Spleen (tissue), 11 donors: ENCODE measurements at regions not wholly inside any gene's neighbourhood (a gene's known extent, or its start where the extent isn't known, plus 50 kb on each side); places are given as distances from the start of the nearest gene placed in this dataset.

Experiments
- DNase-seq: peaks from one replicate; pipeline ENCODE4 v3.0.0-alpha.2; 2020
- H3K27ac ChIP-seq, 8 donors: fragments of 200-600 bp; sonication (generic) in 7 of 8; 1 replicate in 4 of 8; 2 replicates in 4 of 8; pipeline versions ENCODE4 v1.5.0 to v1.8.0; 2016 to 2021; ENCODE audit warnings: inconsistent platforms in 4 of 8, mild to moderate bottlenecking in 4 of 8, moderate library complexity in 1 of 8
- H3K27me3 ChIP-seq, 7 donors: fragments of 200-600 bp; sonication (generic) in 6 of 7; replicated peaks in 1 of 7; 1 replicate in 4 of 7; 2 replicates in 3 of 7; pipeline versions ENCODE4 v1.5.0 to v1.8.0; 2016 to 2021; ENCODE audit warnings: inconsistent platforms in 3 of 7, mild to moderate bottlenecking in 1 of 7
- H3K36me3 ChIP-seq, 6 donors: fragments of 200-600 bp; sonication (generic) in 5 of 6; 1 replicate in 4 of 6; 2 replicates in 2 of 6; pipeline versions ENCODE4 v1.5.0 to v1.8.0; 2016 to 2021; ENCODE audit warnings: inconsistent platforms in 2 of 6
- H3K4me1 ChIP-seq, 6 donors: fragments of 200-600 bp; sonication (generic) in 5 of 6; 1 replicate in 3 of 6; 2 replicates in 3 of 6; pipeline versions ENCODE4 v1.5.0 to v1.8.0; 2016 to 2021; ENCODE audit warnings: inconsistent platforms in 3 of 6
- H3K4me3 ChIP-seq, 8 donors: fragments of 200-600 bp; sonication (generic) in 7 of 8; 1 replicate in 4 of 8; 2 replicates in 4 of 8; pipeline versions ENCODE4 v1.5.0 to v1.8.0; 2016 to 2021; ENCODE audit warnings: inconsistent platforms in 4 of 8, mild to moderate bottlenecking in 4 of 8, moderate library complexity in 2 of 8
- H3K9me3 ChIP-seq, 8 donors: fragments of 200-600 bp; sonication (generic) in 7 of 8; 1 replicate in 4 of 8; 2 replicates in 4 of 8; pipeline versions ENCODE4 v1.5.0 to v1.8.0; 2016 to 2021; ENCODE audit warnings: inconsistent platforms in 4 of 8
- POLR2A ChIP-seq, 3 donors: fragments of 450-650 bp; IDR thresholded peaks; one replicate each; pipeline ENCODE4 v1.5.1; 2017; ENCODE audit warnings: antibody characterized with exemption in 3 of 3, mild to moderate bottlenecking in 1 of 3
- POLR2AphosphoS5 ChIP-seq, 3 donors: sonication (generic); formaldehyde crosslinking; IDR thresholded peaks; one replicate each; pipeline ENCODE4 v1.5.1; 2017; ENCODE audit warnings: antibody characterized with exemption in 3 of 3
- WGBS, 5 donors: extraction: QIAGEN DNeasy Blood & Tissue Kit in 3 of 5; methylation state at CpG; one replicate each; pipeline versions ENCODE4 v1.1.5 to v1.1.7; 2013 to 2018; 5-methylcytosine and 5-hydroxymethylcytosine counted together
- intact Hi-C: fragments of 100-400 bp; cut with DNase I; formaldehyde crosslinking; loops from one replicate; pipeline ENCODE4 v1.15.0; 2023; ENCODE audit warnings: low total_unique reads
- TF ChIP-seq, protein P1 (sequence below), 11 experiments: fragments of 200-600 bp in 7 of 11; fragments of 450-650 bp in 4 of 11; sonication (generic) in 4 of 11; IDR thresholded peaks in 8 of 11; conservative IDR thresholded peaks in 3 of 11; 1 replicate in 7 of 11; 2 replicates in 4 of 11; pipeline versions ENCODE4 v1.4.0 to v1.8.0; 2016 to 2021; ENCODE audit warnings: antibody characterized with exemption in 11 of 11, inconsistent platforms in 4 of 11, mild to moderate bottlenecking in 1 of 11
- donor health status: healthy with polysubstance abuse.
- donor health status: DM: no; HTN: no; CAD: no; lungs with moderate emphysema.
- donor health status: DM: no; HTN: no; CAD: no.
- donor health status: Bipolar disorder and iron deficiency.
- donor health status: healthy.
- donor health status: DM: no; HTN: no; CAD: no.
- donor health status: DM: yes; HTN: yes; CAD: no.

DNA sequence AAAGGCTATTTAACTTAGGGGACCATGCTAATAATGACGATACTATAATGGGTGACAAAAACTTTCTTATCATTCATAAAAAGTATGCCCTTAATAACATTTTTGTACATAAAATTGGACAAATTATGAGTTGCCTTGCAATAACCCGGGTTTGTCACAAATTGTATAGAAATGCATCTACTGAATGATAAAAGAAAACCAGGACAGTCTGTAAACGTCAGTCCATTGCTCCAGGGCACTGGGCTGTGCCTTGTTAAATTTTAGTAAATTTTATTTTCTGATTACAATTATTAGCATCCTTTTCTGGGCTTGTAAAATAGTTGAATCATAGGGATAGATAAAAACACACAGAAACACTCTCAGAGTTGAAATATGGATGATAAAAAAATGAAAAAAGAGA, 778.3 kb downstream of the RAPGEF2 start:
- H3K36me3 ChIP-seq = no peaks in the 10 kb centered on the region
- intact Hi-C loops = no loop called here
- H3K9me3 ChIP-seq = peaks cover 0 to 5% (median 0%) of the 10 kb centered on the region in 8 donors
- DNase-seq = no peak
- H3K4me1 ChIP-seq = no peaks in the 10 kb centered on the region
- H3K27ac ChIP-seq = no peak overlapping the region
- no peaks in the 10 kb centered on the region for H3K27me3 ChIP-seq
- TF ChIP-seq, protein P1, sequence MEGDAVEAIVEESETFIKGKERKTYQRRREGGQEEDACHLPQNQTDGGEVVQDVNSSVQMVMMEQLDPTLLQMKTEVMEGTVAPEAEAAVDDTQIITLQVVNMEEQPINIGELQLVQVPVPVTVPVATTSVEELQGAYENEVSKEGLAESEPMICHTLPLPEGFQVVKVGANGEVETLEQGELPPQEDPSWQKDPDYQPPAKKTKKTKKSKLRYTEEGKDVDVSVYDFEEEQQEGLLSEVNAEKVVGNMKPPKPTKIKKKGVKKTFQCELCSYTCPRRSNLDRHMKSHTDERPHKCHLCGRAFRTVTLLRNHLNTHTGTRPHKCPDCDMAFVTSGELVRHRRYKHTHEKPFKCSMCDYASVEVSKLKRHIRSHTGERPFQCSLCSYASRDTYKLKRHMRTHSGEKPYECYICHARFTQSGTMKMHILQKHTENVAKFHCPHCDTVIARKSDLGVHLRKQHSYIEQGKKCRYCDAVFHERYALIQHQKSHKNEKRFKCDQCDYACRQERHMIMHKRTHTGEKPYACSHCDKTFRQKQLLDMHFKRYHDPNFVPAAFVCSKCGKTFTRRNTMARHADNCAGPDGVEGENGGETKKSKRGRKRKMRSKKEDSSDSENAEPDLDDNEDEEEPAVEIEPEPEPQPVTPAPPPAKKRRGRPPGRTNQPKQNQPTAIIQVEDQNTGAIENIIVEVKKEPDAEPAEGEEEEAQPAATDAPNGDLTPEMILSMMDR (IDR thresholded peaks at IDR 0.05 in 8 of 11, conservative IDR thresholded peaks at IDR 0.05 in 3 of 11) = no peak
- TF ChIP-seq POLR2AphosphoS5 (IDR thresholded peaks at IDR 0.05) = no peak
- TF ChIP-seq POLR2A (IDR thresholded peaks at IDR 0.05) = no peak
- 66 to 82% (median 79%) methylated on average over 3 of the region's 3 CpGs for WGBS, 5 donors
- no peak overlapping the region for H3K4me3 ChIP-seq

DNA sequence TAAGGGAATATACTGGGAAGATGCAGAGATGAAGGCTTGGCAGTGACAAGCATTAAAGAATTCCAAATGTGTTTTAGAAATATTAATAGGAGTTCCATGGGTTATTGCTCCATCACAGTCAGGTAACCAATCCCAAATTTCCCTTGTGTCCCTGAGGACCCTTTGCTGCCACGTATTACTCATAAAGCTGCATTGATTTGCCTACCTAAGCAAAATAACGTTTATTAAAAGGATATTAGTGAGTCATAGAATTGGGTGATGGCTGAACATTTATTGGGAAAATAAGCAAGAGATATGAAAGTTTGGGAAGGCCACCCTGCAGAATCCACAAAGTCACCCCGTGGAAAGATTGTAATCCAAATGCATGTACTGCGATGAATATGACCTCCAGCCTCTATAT, 782.1 kb downstream of the RAPGEF2 start:
- Histone ChIP-seq H3K9me3 (peaks cover 0 to 4% (median 0%) of the 10 kb centered on the region in 8 donors), H3K4me3 (no peak overlapping the region), H3K27ac (no peak overlapping the region), H3K36me3 (no peaks in the 10 kb centered on the region), H3K4me1 (no peaks in the 10 kb centered on the region), H3K27me3 (no peaks in the 10 kb centered on the region)
- DNase-seq = no peak
- TF ChIP-seq POLR2A (IDR thresholded peaks at IDR 0.05) = no peak
- no peak for TF ChIP-seq POLR2AphosphoS5 (IDR thresholded peaks at IDR 0.05)
- TF ChIP-seq, protein P1 (IDR thresholded peaks at IDR 0.05 in 8 of 11, conservative IDR thresholded peaks at IDR 0.05 in 3 of 11) = no peak
- intact Hi-C loops = no loop called here
- WGBS, 5 donors = 63 to 77% (median 66%) methylated on average over 4 of the region's 4 CpGs

DNA sequence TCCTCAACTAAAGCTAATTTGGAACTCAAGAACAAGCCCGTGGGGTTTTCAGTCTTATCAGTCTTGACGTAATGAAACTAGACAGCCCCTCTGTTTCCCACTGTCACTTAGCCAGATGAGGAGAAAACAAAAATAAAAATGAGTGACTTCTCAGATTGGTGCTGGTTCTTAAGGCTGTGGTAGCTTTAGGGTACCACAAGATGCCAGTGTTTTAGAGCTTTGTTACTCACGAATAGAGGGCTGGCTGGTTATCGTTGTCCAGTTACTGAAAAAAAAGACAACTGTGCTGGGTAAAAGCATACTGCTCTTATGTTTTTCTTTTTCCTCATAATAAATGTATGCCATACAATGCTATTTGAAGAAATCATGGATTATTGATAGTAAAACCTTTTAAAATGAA, 796.7 kb downstream of the RAPGEF2 start:
- Histone ChIP-seq H3K4me1 (no peaks in the 10 kb centered on the region), H3K27ac (no peak overlapping the region), H3K27me3 (no peaks in the 10 kb centered on the region), H3K36me3 (no peaks in the 10 kb centered on the region), H3K9me3 (peaks cover 0 to 15% (median 7%) of the 10 kb centered on the region in 8 donors), H3K4me3 (no peak overlapping the region)
- DNase-seq = no peak
- intact Hi-C loops = no loop called here
- TF ChIP-seq, protein P1 (IDR thresholded peaks at IDR 0.05 in 8 of 11, conservative IDR thresholded peaks at IDR 0.05 in 3 of 11) = no peak
- no peak for TF ChIP-seq POLR2AphosphoS5 (IDR thresholded peaks at IDR 0.05)
- no peak for TF ChIP-seq POLR2A (IDR thresholded peaks at IDR 0.05)
- WGBS, 5 donors = 69 to 83% (median 76%) methylated on average over 4 of the region's 4 CpGs

DNA sequence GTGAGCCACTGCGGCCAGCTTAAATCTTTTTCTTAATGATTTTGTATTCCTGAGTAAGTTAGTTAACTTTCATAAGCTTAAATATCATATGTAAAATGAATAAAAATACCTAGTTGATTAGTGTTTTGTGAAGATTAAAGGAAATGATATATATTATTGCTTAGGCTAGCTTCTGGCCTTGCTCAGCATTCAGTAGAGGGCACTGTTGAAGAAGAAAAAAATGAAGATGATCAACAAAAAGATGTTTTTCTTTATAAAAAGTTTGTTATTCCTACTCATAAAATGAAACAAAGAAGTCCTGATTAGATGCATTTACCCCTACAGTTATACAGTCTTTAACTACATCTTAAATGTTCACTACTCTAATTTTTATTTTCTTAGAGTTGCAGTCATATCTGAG, 797.7 kb downstream of the RAPGEF2 start:
- Histone ChIP-seq H3K36me3 (no peaks in the 10 kb centered on the region), H3K27ac (no peak overlapping the region), H3K4me1 (no peaks in the 10 kb centered on the region), H3K4me3 (no peak overlapping the region), H3K9me3 (peaks cover 0 to 14% (median 7%) of the 10 kb centered on the region in 8 donors), H3K27me3 (no peaks in the 10 kb centered on the region)
- no peak for TF ChIP-seq POLR2A (IDR thresholded peaks at IDR 0.05)
- TF ChIP-seq, protein P1 (IDR thresholded peaks at IDR 0.05 in 8 of 11, conservative IDR thresholded peaks at IDR 0.05 in 3 of 11) = no peak
- TF ChIP-seq POLR2AphosphoS5 (IDR thresholded peaks at IDR 0.05) = no peak
- intact Hi-C loops = no loop called here
- DNase-seq = no peak
- 86 to 93% (median 91%) methylated on average over 1 of the region's 1 CpG for WGBS, 5 donors
